NCI-H2081 (cell line): ENCODE measurements at regions not wholly inside any gene's neighbourhood (a gene's known extent, or its start where the extent isn't known, plus 50 kb on each side); places are given as distances from the start of the nearest gene placed in this dataset.
A peak's percentile ranks its signal among the peaks of the same experiment; 100 is the strongest.

Experiments
- DNase-seq, 2 experiments: peaks; one replicate each; lab custom pipeline; 2025; lab: John Stamatoyannopoulos, UW

GRCh38 chrX:118167361-118167760 lies 50.8 kb upstream of the KLHL13 start:
- no peak for DNase-seq

- DNase-seq, result no peak
These were observed 54.7 kb upstream of the KLHL13 start for GRCh38 chrX:118171356-118171755.

GRCh38 chrX:118174516-118175098 lies 58.0 kb upstream of the KLHL13 start:
- no peak for DNase-seq

- no peak for DNase-seq
These were observed 61.1 kb upstream of the KLHL13 start for GRCh38 chrX:118177708-118178107.

- no peak for DNase-seq
These were observed 61.8 kb upstream of the KLHL13 start for GRCh38 chrX:118178450-118178849.

GRCh38 chrX:118179161-118179560 lies 62.6 kb upstream of the KLHL13 start:
- no peak for DNase-seq

- DNase-seq, result no peak
These were observed 63.1 kb upstream of the KLHL13 start for GRCh38 chrX:118179718-118180117.

- no peak for DNase-seq
These were observed 64.4 kb upstream of the KLHL13 start for GRCh38 chrX:118181030-118181429.

GRCh38 chrX:118182025-118182424 lies 65.4 kb upstream of the KLHL13 start:
- DNase-seq, result peak; percentile 50 to 84

GRCh38 chrX:118182681-118183080 lies 66.1 kb upstream of the KLHL13 start:
- no peak for DNase-seq

GRCh38 chrX:118183606-118184005 lies 67.0 kb upstream of the KLHL13 start:
- DNase-seq, result no peak

- no peak for DNase-seq
These were observed 70.5 kb upstream of the KLHL13 start for GRCh38 chrX:118187100-118187499.

GRCh38 chrX:118189000-118189399 lies 72.4 kb upstream of the KLHL13 start:
- peak; percentile 17 to 56 for DNase-seq

- peak; percentile 57 to 87 for DNase-seq
These were observed 73.0 kb upstream of the KLHL13 start for GRCh38 chrX:118189628-118190027.

GRCh38 chrX:118197730-118198129 lies 81.1 kb upstream of the KLHL13 start:
- DNase-seq, result no peak

GRCh38 chrX:118198577-118198976 lies 82.0 kb upstream of the KLHL13 start:
- no peak for DNase-seq

- DNase-seq, result no peak
These were observed 83.4 kb upstream of the KLHL13 start for GRCh38 chrX:118199997-118200396.

GRCh38 chrX:118205421-118206395 lies 89.1 kb upstream of the KLHL13 start:
- DNase-seq, result peak in 1 of 2 experiments; percentile 80

- DNase-seq, result peak; percentile 79 to 96
These were observed 91.3 kb upstream of the KLHL13 start for GRCh38 chrX:118207831-118208453.

GRCh38 chrX:118208481-118208880 lies 91.9 kb upstream of the KLHL13 start:
- peak in 1 of 2 experiments; percentile 57 for DNase-seq

- DNase-seq, result peak in 1 of 2 experiments; percentile 28
These were observed 95.5 kb upstream of the KLHL13 start for GRCh38 chrX:118211891-118212816.

- DNase-seq, result no peak
These were observed 96.2 kb upstream of the KLHL13 start for GRCh38 chrX:118212817-118213183.
